Heart left ventricle (tissue), 16 donors: ENCODE measurements at regions not wholly inside any gene's neighbourhood (a gene's known extent, or its start where the extent isn't known, plus 50 kb on each side); places are given as distances from the start of the nearest gene placed in this dataset.
A peak's percentile ranks its signal among the peaks of the same experiment; 100 is the strongest.

Source experiments
- ATAC-seq, 4 donors: fragments of 200-7000 bp; cut with Tn5 transposase; one replicate each; pipeline ENCODE4 v1.9.1; 2020 to 2022; ENCODE audit warnings: moderate library complexity in 4 of 4, mild to moderate bottlenecking in 3 of 4, moderate number of reproducible peaks in 1 of 4
- DNase-seq, 5 donors: peaks; one replicate each; pipeline ENCODE4 v3.0.0-alpha.2; 2020
- H3K27ac ChIP-seq, 12 donors: fragments of 200-600 bp; sonication (generic) in 4 of 12; one replicate each; pipeline versions ENCODE4 v1.5.0 to v1.8.0; 2016 to 2022; ENCODE audit warnings: mild to moderate bottlenecking in 2 of 12
- H3K27me3 ChIP-seq, 9 donors: fragments of 200-600 bp; sonication (generic) in 2 of 9; one replicate each; pipeline versions ENCODE4 v1.5.1 to v1.8.0; 2016 to 2022; ENCODE audit warnings: mild to moderate bottlenecking in 3 of 9
- H3K36me3 ChIP-seq, 9 donors: fragments of 200-600 bp; sonication (generic) in 2 of 9; one replicate each; pipeline versions ENCODE4 v1.5.0 to v1.8.0; 2018 to 2022; ENCODE audit warnings: mild to moderate bottlenecking in 2 of 9
- H3K4me1 ChIP-seq, 12 donors: fragments of 200-600 bp; sonication (generic) in 4 of 12; one replicate each; pipeline versions ENCODE4 v1.5.0 to v1.8.0; 2016 to 2022; ENCODE audit warnings: mild to moderate bottlenecking in 3 of 12
- H3K4me3 ChIP-seq, 12 donors: fragments of 200-600 bp; sonication (generic) in 4 of 12; one replicate each; pipeline versions ENCODE4 v1.5.0 to v1.8.0; 2017 to 2022; ENCODE audit warnings: mild to moderate bottlenecking in 9 of 12, moderate library complexity in 4 of 12
- H3K9me3 ChIP-seq, 12 donors: fragments of 200-600 bp; sonication (generic) in 4 of 12; one replicate each; pipeline versions ENCODE4 v1.5.0 to v1.8.0; 2016 to 2022; ENCODE audit warnings: mild to moderate bottlenecking in 1 of 12
- POLR2A ChIP-seq, 2 donors: fragments of 450-650 bp; IDR thresholded peaks; one replicate each; pipeline ENCODE4 v1.6.1; 2017; ENCODE audit warnings: antibody characterized with exemption in 2 of 2, mild to moderate bottlenecking in 2 of 2, moderate library complexity in 2 of 2
- WGBS, 4 donors: extraction: QIAGEN DNeasy Blood & Tissue Kit in 2 of 4; methylation state at CpG; one replicate each; pipeline versions ENCODE4 v1.1.5 to v1.1.7; 2013 to 2018; 5-methylcytosine and 5-hydroxymethylcytosine counted together
- intact Hi-C, 10 donors: fragments of 100-400 bp; cut with DNase I; formaldehyde crosslinking; loops; one replicate each; pipeline versions ENCODE4 v1.11.1 to v1.14.2; 2022
- TF ChIP-seq, protein P1 (sequence below), 12 donors: fragments of 200-600 bp; sonication (generic) in 4 of 12; IDR thresholded peaks; one replicate each; pipeline versions ENCODE4 v1.5.0 to v1.8.0; 2018 to 2022; ENCODE audit warnings: antibody characterized with exemption in 12 of 12, mild to moderate bottlenecking in 5 of 12
- donor health status: ischemic (EF 13 %, LVEDD 7.1; RV severe dilation, severe dysfunction).
- donor health status: healthy with polysubstance abuse.
- donor health status: DM: no; HTN: yes; CAD: no.
- donor health status: DM: no; HTN: no; CAD: no.
- donor health status: ischemic (EF 25% LVEDD 6.9; RV normal size, moderate dysfunction).
- donor health status: ischemic (EF 25% LVEDD 5.7; RV mildly dilated, moderate dysfunction).
- donor health status: healthy.
- donor health status: DM: yes; HTN: yes; CAD: no.
- donor health status: ischemic (EF 35%, LVEDD 5.7; RV mildly dilated, moderate dysfunction).
- donor health status: nonischemic (EF 11% LVEDD 7.7; RV severe dilation, severe dysfunction).
- donor health status: DM: yes; HTN: yes; CAD: no.
- donor health status: PGD.
- donor health status: ischemic (EF 29% LVEDD 5.4; RV normal size, mild dysfunction).
- donor health status: nonischemic (EF 23%, LVEDD 6.1; RV moderate dilation, normal function).

DNA sequence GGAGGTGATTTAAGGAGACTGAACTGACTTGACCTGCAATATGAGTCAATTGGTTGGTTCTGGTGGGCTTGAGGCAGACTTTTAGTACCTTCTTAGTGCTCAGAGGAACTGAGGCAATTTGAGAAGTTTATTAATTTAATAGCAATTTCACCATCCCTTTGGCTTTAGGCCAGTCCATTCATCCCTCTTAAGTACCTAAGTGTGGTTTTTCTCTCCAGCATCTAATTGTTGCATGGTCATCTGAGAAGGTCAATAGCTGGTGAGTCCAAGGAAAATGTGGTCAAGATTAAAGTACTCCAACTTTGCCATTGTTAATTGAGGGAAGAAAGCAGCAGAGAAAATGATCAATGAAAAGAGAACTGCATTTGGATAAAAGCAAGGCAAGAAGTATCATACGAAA is 115.4 kb upstream of the DYRK2 start:
- no peak for TF ChIP-seq POLR2A (IDR thresholded peaks at IDR 0.05)
- TF ChIP-seq, protein P1, sequence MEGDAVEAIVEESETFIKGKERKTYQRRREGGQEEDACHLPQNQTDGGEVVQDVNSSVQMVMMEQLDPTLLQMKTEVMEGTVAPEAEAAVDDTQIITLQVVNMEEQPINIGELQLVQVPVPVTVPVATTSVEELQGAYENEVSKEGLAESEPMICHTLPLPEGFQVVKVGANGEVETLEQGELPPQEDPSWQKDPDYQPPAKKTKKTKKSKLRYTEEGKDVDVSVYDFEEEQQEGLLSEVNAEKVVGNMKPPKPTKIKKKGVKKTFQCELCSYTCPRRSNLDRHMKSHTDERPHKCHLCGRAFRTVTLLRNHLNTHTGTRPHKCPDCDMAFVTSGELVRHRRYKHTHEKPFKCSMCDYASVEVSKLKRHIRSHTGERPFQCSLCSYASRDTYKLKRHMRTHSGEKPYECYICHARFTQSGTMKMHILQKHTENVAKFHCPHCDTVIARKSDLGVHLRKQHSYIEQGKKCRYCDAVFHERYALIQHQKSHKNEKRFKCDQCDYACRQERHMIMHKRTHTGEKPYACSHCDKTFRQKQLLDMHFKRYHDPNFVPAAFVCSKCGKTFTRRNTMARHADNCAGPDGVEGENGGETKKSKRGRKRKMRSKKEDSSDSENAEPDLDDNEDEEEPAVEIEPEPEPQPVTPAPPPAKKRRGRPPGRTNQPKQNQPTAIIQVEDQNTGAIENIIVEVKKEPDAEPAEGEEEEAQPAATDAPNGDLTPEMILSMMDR (IDR thresholded peaks at IDR 0.05): no peak
- ATAC-seq: no peak
- no peak overlapping the region for H3K4me3 ChIP-seq
- H3K27me3 ChIP-seq: no peaks in the 10 kb centered on the region
- intact Hi-C loops: no loop called here
- no peak overlapping the region for H3K27ac ChIP-seq
- no peak for DNase-seq
- H3K36me3 ChIP-seq: no peaks in the 10 kb centered on the region
- no peaks in the 10 kb centered on the region for H3K9me3 ChIP-seq
- WGBS, 4 donors: 94 to 97% (median 96%) methylated on average over 1 of the region's 1 CpG
- peaks cover 0 to 6% (median 0%) of the 10 kb centered on the region in 12 donors for H3K4me1 ChIP-seq

GRCh38 chr12:67534046-67534445 is 114.5 kb upstream of the DYRK2 start:
- H3K27ac ChIP-seq: peak overlapping the region in 4 of 12 donors; percentile 24 to 57 (median 38)
- no peaks in the 10 kb centered on the region for H3K9me3 ChIP-seq
- peaks cover 0 to 6% (median 0%) of the 10 kb centered on the region in 12 donors for H3K4me1 ChIP-seq
- 65 to 91% (median 74%) methylated on average over 3 of the region's 3 CpGs for WGBS, 4 donors
- ATAC-seq (no peak), DNase-seq (no peak)
- no peak overlapping the region for H3K4me3 ChIP-seq
- TF ChIP-seq, protein P1 (IDR thresholded peaks at IDR 0.05): no peak
- TF ChIP-seq POLR2A (IDR thresholded peaks at IDR 0.05): no peak
- intact Hi-C loops: no loop called here
- H3K36me3 ChIP-seq: no peaks in the 10 kb centered on the region
- H3K27me3 ChIP-seq: no peaks in the 10 kb centered on the region

DNA sequence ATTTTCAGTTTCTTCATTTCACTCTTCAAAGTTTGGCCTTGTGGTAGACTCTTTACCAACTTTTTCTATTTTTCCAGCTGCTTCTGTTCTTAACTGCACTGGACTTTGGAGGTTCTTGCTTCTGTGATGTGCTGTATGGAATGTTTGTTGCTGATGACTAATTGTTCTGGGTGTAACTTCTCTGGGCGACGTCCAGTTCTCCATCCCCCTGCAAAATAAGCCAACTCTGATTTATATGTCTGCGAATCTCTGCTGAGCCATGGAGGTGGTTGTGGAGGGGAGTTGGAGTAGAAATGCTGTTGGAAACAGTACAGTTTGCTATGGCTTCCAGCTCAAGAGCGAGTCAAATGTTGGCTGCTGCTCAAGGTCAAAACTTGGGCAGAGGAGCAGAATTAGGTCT is 113.9 kb upstream of the DYRK2 start:
- no peak overlapping the region for H3K4me3 ChIP-seq
- TF ChIP-seq POLR2A (IDR thresholded peaks at IDR 0.05): no peak
- TF ChIP-seq, protein P1 (IDR thresholded peaks at IDR 0.05): no peak
- H3K27me3 ChIP-seq: no peaks in the 10 kb centered on the region
- no peaks in the 10 kb centered on the region for H3K9me3 ChIP-seq
- 67 to 79% (median 71%) methylated on average over 4 of the region's 4 CpGs for WGBS, 4 donors
- DNase-seq (peak in 2 of 5 donors; percentile 35 to 59), ATAC-seq (peak; percentile 58 to 91 (median 68))
- intact Hi-C loops: no loop called here
- peaks cover 0 to 6% (median 0%) of the 10 kb centered on the region in 12 donors for H3K4me1 ChIP-seq
- H3K27ac ChIP-seq: peak overlapping the region in 4 of 12 donors; percentile 15 to 49 (median 26)
- H3K36me3 ChIP-seq: no peaks in the 10 kb centered on the region

GRCh38 chr12:67535176-67535575 is 113.4 kb upstream of the DYRK2 start:
- no peaks in the 10 kb centered on the region for H3K27me3 ChIP-seq
- TF ChIP-seq, protein P1 (IDR thresholded peaks at IDR 0.05): no peak
- no peak for TF ChIP-seq POLR2A (IDR thresholded peaks at IDR 0.05)
- no peak overlapping the region for H3K4me3 ChIP-seq
- intact Hi-C loops: no loop called here
- DNase-seq (no peak), ATAC-seq (no peak)
- no peak overlapping the region for H3K27ac ChIP-seq
- no peaks in the 10 kb centered on the region for H3K9me3 ChIP-seq
- H3K4me1 ChIP-seq: peaks cover 0 to 6% (median 0%) of the 10 kb centered on the region in 12 donors
- H3K36me3 ChIP-seq: no peaks in the 10 kb centered on the region
- WGBS, 4 donors: 73 to 83% (median 80%) methylated on average over 6 of the region's 6 CpGs
